Activated CD4-positive, alpha-beta T cell treated with anti-CD3 and anti-CD28 coated beads, Interleukin-2, Interleukin-4, amounts not matched to agents 100 ng/mL and 50 ng/mL, durations not matched to agents 16 hours and 8 hours (primary cell): ENCODE measurements at regions not wholly inside any gene's neighbourhood (a gene's known extent, or its start where the extent isn't known, plus 50 kb on each side); places are given as distances from the start of the nearest gene placed in this dataset.
A peak's percentile ranks its signal among the peaks of the same experiment; 100 is the strongest.

Experiments used
- DNase-seq: peaks from one replicate; pipeline ENCODE4 v3.0.0-alpha.2; 2020; ENCODE audit warnings: low spot score

GRCh38 chr13:99123101-99124045 is 77.3 kb upstream of the UBAC2 start:
- DNase-seq: no peak

- DNase-seq: no peak
Observed at GRCh38 chr13:99124046-99124400, 76.6 kb upstream of the UBAC2 start.

- peak; percentile 77 for DNase-seq
Observed at GRCh38 chr13:99124794-99125316, 75.8 kb upstream of the UBAC2 start.

GRCh38 chr13:99125326-99125915 is 75.2 kb upstream of the UBAC2 start:
- DNase-seq: no peak

- no peak for DNase-seq
Observed at GRCh38 chr13:99126821-99127220, 73.8 kb upstream of the UBAC2 start.

- DNase-seq: no peak
Observed at GRCh38 chr13:99129050-99129449, 71.6 kb upstream of the UBAC2 start.

- no peak for DNase-seq
Observed at GRCh38 chr13:99129951-99130350, 70.7 kb upstream of the UBAC2 start.

- DNase-seq: no peak
Observed at GRCh38 chr13:99131410-99131809, 69.2 kb upstream of the UBAC2 start.

GRCh38 chr13:99132295-99132835 is 68.3 kb upstream of the UBAC2 start:
- DNase-seq: no peak

GRCh38 chr13:99133230-99133629 is 67.4 kb upstream of the UBAC2 start:
- no peak for DNase-seq

- DNase-seq: no peak
Observed at GRCh38 chr13:99133848-99134247, 66.8 kb upstream of the UBAC2 start.

GRCh38 chr13:99135591-99135990 is 65.1 kb upstream of the UBAC2 start:
- DNase-seq: no peak

- no peak for DNase-seq
Observed at GRCh38 chr13:99136427-99136954, 64.2 kb upstream of the UBAC2 start.

- no peak for DNase-seq
Observed at GRCh38 chr13:99140831-99141230, 59.8 kb upstream of the UBAC2 start.

- no peak for DNase-seq
Observed at GRCh38 chr13:99143904-99144303, 56.8 kb upstream of the UBAC2 start.

GRCh38 chr13:99144306-99144705 is 56.3 kb upstream of the UBAC2 start:
- DNase-seq: no peak

GRCh38 chr13:99145461-99145860 is 55.2 kb upstream of the UBAC2 start:
- DNase-seq: no peak

- DNase-seq: no peak
Observed at GRCh38 chr13:99150575-99151361, 49.9 kb upstream of the UBAC2 start.
